Ascending aorta (tissue), 2 donors: ENCODE measurements at regions not wholly inside any gene's neighbourhood (a gene's known extent, or its start where the extent isn't known, plus 50 kb on each side); places are given as distances from the start of the nearest gene placed in this dataset.

ENCODE experiments used
- DNase-seq, 2 donors: peaks; one replicate each; pipeline ENCODE4 v3.0.0-alpha.2; 2019; ENCODE audit warnings: low spot score in 2 of 2
- H3K27ac ChIP-seq, 2 donors: fragments of 200-600 bp; sonication (generic); one replicate each; pipeline ENCODE4 v1.5.1; 2016 to 2017; ENCODE audit warnings: mild to moderate bottlenecking in 1 of 2
- H3K27me3 ChIP-seq: fragments of 200-600 bp; sonication (generic); one replicate; pipeline ENCODE4 v1.5.1; 2017
- H3K36me3 ChIP-seq, 2 donors: fragments of 200-600 bp; sonication (generic); one replicate each; pipeline ENCODE4 v1.5.1; 2016
- H3K4me1 ChIP-seq, 2 donors: fragments of 200-600 bp; sonication (generic); one replicate each; pipeline ENCODE4 v1.5.1; 2016 to 2017; ENCODE audit warnings: mild to moderate bottlenecking in 1 of 2
- H3K4me3 ChIP-seq, 2 donors: fragments of 200-600 bp; sonication (generic); one replicate each; pipeline ENCODE4 v1.5.1; 2016 to 2017; ENCODE audit warnings: mild to moderate bottlenecking in 1 of 2
- H3K9me3 ChIP-seq, 2 donors: fragments of 200-600 bp; sonication (generic); one replicate each; pipeline ENCODE4 v1.5.1; 2016
- intact Hi-C: fragments of 100-400 bp; cut with DNase I; formaldehyde crosslinking; loops from one replicate; pipeline ENCODE4 v1.15.1; 2023
- TF ChIP-seq, protein P1 (sequence below), 3 experiments: fragments of 200-600 bp in 2 of 3; fragments of 450-650 bp in 1 of 3; sonication (generic) in 2 of 3; IDR thresholded peaks; one replicate each; pipeline ENCODE4 v1.5.1; 2016 to 2019; ENCODE audit warnings: antibody characterized with exemption in 3 of 3, mild to moderate bottlenecking in 1 of 3, moderate library complexity in 1 of 3

- no peaks in the 10 kb centered on the region for H3K27me3 ChIP-seq
- TF ChIP-seq, protein P1, sequence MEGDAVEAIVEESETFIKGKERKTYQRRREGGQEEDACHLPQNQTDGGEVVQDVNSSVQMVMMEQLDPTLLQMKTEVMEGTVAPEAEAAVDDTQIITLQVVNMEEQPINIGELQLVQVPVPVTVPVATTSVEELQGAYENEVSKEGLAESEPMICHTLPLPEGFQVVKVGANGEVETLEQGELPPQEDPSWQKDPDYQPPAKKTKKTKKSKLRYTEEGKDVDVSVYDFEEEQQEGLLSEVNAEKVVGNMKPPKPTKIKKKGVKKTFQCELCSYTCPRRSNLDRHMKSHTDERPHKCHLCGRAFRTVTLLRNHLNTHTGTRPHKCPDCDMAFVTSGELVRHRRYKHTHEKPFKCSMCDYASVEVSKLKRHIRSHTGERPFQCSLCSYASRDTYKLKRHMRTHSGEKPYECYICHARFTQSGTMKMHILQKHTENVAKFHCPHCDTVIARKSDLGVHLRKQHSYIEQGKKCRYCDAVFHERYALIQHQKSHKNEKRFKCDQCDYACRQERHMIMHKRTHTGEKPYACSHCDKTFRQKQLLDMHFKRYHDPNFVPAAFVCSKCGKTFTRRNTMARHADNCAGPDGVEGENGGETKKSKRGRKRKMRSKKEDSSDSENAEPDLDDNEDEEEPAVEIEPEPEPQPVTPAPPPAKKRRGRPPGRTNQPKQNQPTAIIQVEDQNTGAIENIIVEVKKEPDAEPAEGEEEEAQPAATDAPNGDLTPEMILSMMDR (IDR thresholded peaks at IDR 0.05): no peak
- peaks cover 4 to 15% of the 10 kb centered on the region in 2 donors for H3K4me1 ChIP-seq
- H3K4me3 ChIP-seq: no peak overlapping the region
- DNase-seq: no peak
- H3K27ac ChIP-seq: no peak overlapping the region
- intact Hi-C loops: no loop called here
- peaks cover 16 to 23% of the 10 kb centered on the region in 2 donors for H3K9me3 ChIP-seq
- H3K36me3 ChIP-seq: no peaks in the 10 kb centered on the region
These were observed 143.9 kb upstream of the LYZL2 start for GRCh38 chr10:30773501-30773900.

- TF ChIP-seq, protein P1 (IDR thresholded peaks at IDR 0.05): no peak
- Histone ChIP-seq H3K4me3 (no peak overlapping the region), H3K27me3 (no peaks in the 10 kb centered on the region), H3K27ac (no peak overlapping the region), H3K4me1 (peaks cover under 1 to 7% of the 10 kb centered on the region in 2 donors), H3K9me3 (peaks cover 16 to 23% of the 10 kb centered on the region in 2 donors), H3K36me3 (no peaks in the 10 kb centered on the region)
- DNase-seq: no peak
- intact Hi-C loops: no loop called here
These were observed 141.3 kb upstream of the LYZL2 start for GRCh38 chr10:30770816-30771215.

- H3K27me3 ChIP-seq: no peaks in the 10 kb centered on the region
- H3K9me3 ChIP-seq: peaks cover 16 to 23% of the 10 kb centered on the region in 2 donors
- TF ChIP-seq, protein P1 (IDR thresholded peaks at IDR 0.05): no peak
- H3K36me3 ChIP-seq: no peaks in the 10 kb centered on the region
- DNase-seq: no peak
- intact Hi-C loops: no loop called here
- H3K4me1 ChIP-seq: peaks cover 0 to 1% of the 10 kb centered on the region in 2 donors
- H3K4me3 ChIP-seq: no peak overlapping the region
- H3K27ac ChIP-seq: no peak overlapping the region
These were observed 140.7 kb upstream of the LYZL2 start for GRCh38 chr10:30770229-30770628.

DNA sequence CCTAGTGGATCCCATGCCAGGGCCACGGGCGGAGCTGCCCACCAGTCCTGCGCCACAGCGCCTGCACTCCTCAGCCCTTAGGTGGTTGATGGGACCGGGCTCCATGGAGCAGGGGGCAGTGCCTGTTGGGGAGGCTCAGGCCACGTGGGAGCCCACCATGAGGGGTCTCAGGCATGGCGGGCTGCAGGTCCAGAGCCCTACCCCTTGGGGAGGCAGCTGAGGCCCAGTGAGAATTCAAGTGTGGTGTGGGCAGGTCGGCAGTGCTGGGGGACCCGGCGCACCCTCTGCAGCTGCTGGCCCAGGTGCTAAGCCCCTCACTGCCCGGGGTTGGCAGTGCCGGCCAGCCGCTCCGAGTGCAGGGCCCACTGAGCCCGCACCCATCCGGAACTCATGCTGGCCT lies 139.8 kb upstream of the LYZL2 start:
- intact Hi-C loops: no loop called here
- no peaks in the 10 kb centered on the region for H3K4me1 ChIP-seq

GRCh38 chr10:30765616-30766015 lies 136.1 kb upstream of the LYZL2 start:
- no peak for DNase-seq
- Histone ChIP-seq H3K4me1 (no peaks in the 10 kb centered on the region), H3K9me3 (peaks cover 8 to 11% of the 10 kb centered on the region in 2 donors), H3K36me3 (no peaks in the 10 kb centered on the region), H3K27ac (no peak overlapping the region), H3K4me3 (no peak overlapping the region), H3K27me3 (no peaks in the 10 kb centered on the region)
- TF ChIP-seq, protein P1 (IDR thresholded peaks at IDR 0.05): no peak
- intact Hi-C loops: no loop called here

More for the DNA sequence above, 139.8 kb upstream of the LYZL2 start:
- peaks cover 16 to 23% of the 10 kb centered on the region in 2 donors for H3K9me3 ChIP-seq
- H3K27me3 ChIP-seq: no peaks in the 10 kb centered on the region
- no peaks in the 10 kb centered on the region for H3K36me3 ChIP-seq
- TF ChIP-seq, protein P1 (IDR thresholded peaks at IDR 0.05): no peak
- no peak overlapping the region for H3K4me3 ChIP-seq
- DNase-seq: no peak
- no peak overlapping the region for H3K27ac ChIP-seq

- TF ChIP-seq, protein P1 (IDR thresholded peaks at IDR 0.05): no peak
- no peak for DNase-seq
- H3K4me1 ChIP-seq: no peaks in the 10 kb centered on the region
- no peaks in the 10 kb centered on the region for H3K27me3 ChIP-seq
- no peaks in the 10 kb centered on the region for H3K36me3 ChIP-seq
- intact Hi-C loops: no loop called here
- H3K27ac ChIP-seq: no peak overlapping the region
- no peak overlapping the region for H3K4me3 ChIP-seq
- peaks cover 5 to 6% of the 10 kb centered on the region in 2 donors for H3K9me3 ChIP-seq
These were observed 135.6 kb upstream of the LYZL2 start for GRCh38 chr10:30765022-30765615.
